ENCODE measurements at regions not wholly inside any gene's neighbourhood (a gene's known extent, or its start where the extent isn't known, plus 50 kb on each side); places are given as distances from the start of the nearest gene placed in this dataset.

DNA sequence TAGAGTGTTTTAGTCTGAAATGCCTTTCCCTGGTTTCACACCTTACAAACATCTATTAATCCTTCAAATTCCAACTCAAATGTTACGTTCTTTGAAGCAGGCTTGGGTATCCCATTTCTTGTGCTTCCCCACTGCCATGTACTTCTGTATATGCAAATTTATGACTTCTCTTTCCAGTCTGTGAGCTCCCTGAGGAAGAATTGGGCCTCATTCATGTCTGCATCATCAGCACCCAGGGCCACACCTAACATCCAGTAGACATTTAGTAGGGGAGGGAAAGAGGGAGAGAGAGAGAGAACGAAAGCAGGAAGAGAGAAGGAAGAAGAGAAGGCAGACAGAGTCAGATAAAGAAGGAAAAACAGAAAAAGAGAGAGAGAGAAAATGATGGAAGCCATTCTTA lies 53.3 kb upstream of the KY start:
- TF ChIP-seq, protein P1, sequence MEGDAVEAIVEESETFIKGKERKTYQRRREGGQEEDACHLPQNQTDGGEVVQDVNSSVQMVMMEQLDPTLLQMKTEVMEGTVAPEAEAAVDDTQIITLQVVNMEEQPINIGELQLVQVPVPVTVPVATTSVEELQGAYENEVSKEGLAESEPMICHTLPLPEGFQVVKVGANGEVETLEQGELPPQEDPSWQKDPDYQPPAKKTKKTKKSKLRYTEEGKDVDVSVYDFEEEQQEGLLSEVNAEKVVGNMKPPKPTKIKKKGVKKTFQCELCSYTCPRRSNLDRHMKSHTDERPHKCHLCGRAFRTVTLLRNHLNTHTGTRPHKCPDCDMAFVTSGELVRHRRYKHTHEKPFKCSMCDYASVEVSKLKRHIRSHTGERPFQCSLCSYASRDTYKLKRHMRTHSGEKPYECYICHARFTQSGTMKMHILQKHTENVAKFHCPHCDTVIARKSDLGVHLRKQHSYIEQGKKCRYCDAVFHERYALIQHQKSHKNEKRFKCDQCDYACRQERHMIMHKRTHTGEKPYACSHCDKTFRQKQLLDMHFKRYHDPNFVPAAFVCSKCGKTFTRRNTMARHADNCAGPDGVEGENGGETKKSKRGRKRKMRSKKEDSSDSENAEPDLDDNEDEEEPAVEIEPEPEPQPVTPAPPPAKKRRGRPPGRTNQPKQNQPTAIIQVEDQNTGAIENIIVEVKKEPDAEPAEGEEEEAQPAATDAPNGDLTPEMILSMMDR (conservative IDR thresholded peaks at IDR 0.05; ENCODE audit: low read depth, low read length), result no peak
- no peak for TF ChIP-seq EZH2 (IDR thresholded peaks at IDR 0.05; ENCODE audit: borderline replicate concordance, low read depth, low read length, poor library complexity, severe bottlenecking)
- H3K4me1 ChIP-seq (ENCODE audit: insufficient read depth, low read length, poor library complexity, severe bottlenecking), result no peaks in the 10 kb centered on the region
- DNase-seq (ENCODE audit: low spot score), result no peak
- no peaks in the 10 kb centered on the region for H3K27me3 ChIP-seq (replicated peaks; ENCODE audit: insufficient read depth, low read depth, low read length, poor library complexity)
- H3K36me3 ChIP-seq (ENCODE audit: insufficient read depth, low read length, poor library complexity, severe bottlenecking), result no peaks in the 10 kb centered on the region
- intact Hi-C loops (cut with micrococcal nuclease; ENCODE audit: unreplicated experiment), result no loop called here
- no peak overlapping the region for H3K4me3 ChIP-seq (ENCODE audit: low read depth, low read length, poor library complexity, severe bottlenecking)
- no peak overlapping the region for H3K27ac ChIP-seq (ENCODE audit: low read depth, low read length, poor library complexity, severe bottlenecking)
- ChIA-PET POLR2A (ENCODE audit: low non-redundant PET) (interaction anchor here (0.6 kb wide), 1 partner anchor 541 kb away, joined by 8 read pairs; no protein-coding TSS in a partner anchor), CTCF (no interaction called here)
- BruUV-seq (replicated peaks), result no TSS peak
- H3K9me3 ChIP-seq (ENCODE audit: low read depth, low read length, poor library complexity, severe bottlenecking), result no peaks in the 10 kb centered on the region

DNA sequence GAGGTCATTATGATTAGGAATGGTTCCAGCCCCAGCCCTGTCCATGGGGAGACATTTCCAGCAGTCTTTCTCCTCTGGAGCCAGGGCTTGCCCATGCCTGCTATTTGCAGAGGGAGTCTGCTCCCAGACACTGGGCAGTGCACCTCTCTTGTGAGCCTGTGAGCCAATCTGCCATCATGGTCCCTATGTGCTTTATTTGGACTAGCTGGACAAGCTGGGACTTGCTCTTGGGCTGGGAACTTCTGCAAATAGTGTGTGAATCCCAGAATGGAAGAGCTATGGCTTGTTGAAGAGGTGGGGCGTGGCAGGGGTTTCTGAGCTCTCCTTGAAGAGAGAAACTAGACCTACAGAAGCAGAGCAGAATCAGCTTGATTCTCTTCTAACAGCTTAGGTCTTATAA lies 53.7 kb upstream of the KY start:
- Histone ChIP-seq H3K9me3 (ENCODE audit: low read depth, low read length, poor library complexity, severe bottlenecking) (no peaks in the 10 kb centered on the region), H3K36me3 (ENCODE audit: insufficient read depth, low read length, poor library complexity, severe bottlenecking) (no peaks in the 10 kb centered on the region), H3K27me3 (replicated peaks; ENCODE audit: insufficient read depth, low read depth, low read length, poor library complexity) (no peaks in the 10 kb centered on the region), H3K27ac (ENCODE audit: low read depth, low read length, poor library complexity, severe bottlenecking) (no peak overlapping the region), H3K4me1 (ENCODE audit: insufficient read depth, low read length, poor library complexity, severe bottlenecking) (no peaks in the 10 kb centered on the region), H3K4me3 (ENCODE audit: low read depth, low read length, poor library complexity, severe bottlenecking) (no peak overlapping the region)
- intact Hi-C loops (cut with micrococcal nuclease; ENCODE audit: unreplicated experiment), result no loop called here
- BruUV-seq (replicated peaks), result no TSS peak
- ChIA-PET CTCF (no interaction called here), POLR2A (ENCODE audit: low non-redundant PET) (interaction anchor here (0.6 kb wide), 1 partner anchor 540 kb away, joined by 8 read pairs; no protein-coding TSS in a partner anchor)
- no peak for DNase-seq (ENCODE audit: low spot score)
- TF ChIP-seq, protein P1 (conservative IDR thresholded peaks at IDR 0.05; ENCODE audit: low read depth, low read length), result no peak
- no peak for TF ChIP-seq EZH2 (IDR thresholded peaks at IDR 0.05; ENCODE audit: borderline replicate concordance, low read depth, low read length, poor library complexity, severe bottlenecking)

DNA sequence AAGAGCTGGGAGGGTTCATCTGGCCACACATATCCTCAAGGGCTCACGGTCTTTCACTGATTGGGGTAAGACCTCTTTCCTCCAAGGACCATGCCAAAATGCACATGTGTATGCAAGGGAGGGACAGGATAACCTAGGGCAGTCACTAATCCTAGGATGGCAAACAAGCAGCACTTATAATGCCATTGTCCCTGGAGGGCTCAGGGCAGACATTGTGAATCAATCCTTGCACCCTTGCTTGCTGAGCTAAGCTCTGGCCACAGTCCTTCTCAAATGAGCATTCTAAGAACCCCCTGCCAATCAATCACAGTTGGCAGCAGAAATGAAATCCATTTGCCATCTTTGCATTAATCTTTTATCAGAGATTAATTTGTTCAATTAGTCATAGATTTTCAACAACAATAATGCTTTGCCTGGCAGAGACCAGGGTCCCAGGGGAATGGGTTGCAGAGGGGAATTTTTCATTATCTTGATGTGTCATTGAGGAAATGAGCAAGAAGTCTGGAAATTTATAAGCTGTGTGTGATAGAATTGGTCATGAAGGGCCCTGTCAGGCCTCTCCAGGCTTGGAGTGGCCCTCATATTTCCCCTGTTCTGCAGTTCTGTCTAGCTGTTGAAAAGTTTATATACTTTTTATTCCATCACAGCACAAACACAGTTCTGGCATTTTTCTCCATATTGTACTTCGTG lies 57.2 kb upstream of the KY start:
- Histone ChIP-seq H3K4me3 (ENCODE audit: low read depth, low read length, poor library complexity, severe bottlenecking) (no peak overlapping the region), H3K36me3 (ENCODE audit: insufficient read depth, low read length, poor library complexity, severe bottlenecking) (no peaks in the 10 kb centered on the region), H3K9me3 (ENCODE audit: low read depth, low read length, poor library complexity, severe bottlenecking) (no peaks in the 10 kb centered on the region), H3K27me3 (replicated peaks; ENCODE audit: insufficient read depth, low read depth, low read length, poor library complexity) (no peaks in the 10 kb centered on the region), H3K27ac (ENCODE audit: low read depth, low read length, poor library complexity, severe bottlenecking) (no peak overlapping the region), H3K4me1 (ENCODE audit: insufficient read depth, low read length, poor library complexity, severe bottlenecking) (no peaks in the 10 kb centered on the region)
- TF ChIP-seq EZH2 (IDR thresholded peaks at IDR 0.05; ENCODE audit: borderline replicate concordance, low read depth, low read length, poor library complexity, severe bottlenecking), result no peak
- TF ChIP-seq, protein P1 (conservative IDR thresholded peaks at IDR 0.05; ENCODE audit: low read depth, low read length), result no peak
- DNase-seq (ENCODE audit: low spot score), result peak; percentile 45
- intact Hi-C loops (cut with micrococcal nuclease; ENCODE audit: unreplicated experiment), result no loop called here
- POLR2A ChIA-PET (ENCODE audit: low non-redundant PET), result no interaction called here
- BruUV-seq (replicated peaks), result no TSS peak
- CTCF ChIA-PET, result no interaction called here

All from A673 (cell line).